ENCODE measurements at regions not wholly inside any gene's neighbourhood (a gene's known extent, or its start where the extent isn't known, plus 50 kb on each side); places are given as distances from the start of the nearest gene placed in this dataset.

DNA sequence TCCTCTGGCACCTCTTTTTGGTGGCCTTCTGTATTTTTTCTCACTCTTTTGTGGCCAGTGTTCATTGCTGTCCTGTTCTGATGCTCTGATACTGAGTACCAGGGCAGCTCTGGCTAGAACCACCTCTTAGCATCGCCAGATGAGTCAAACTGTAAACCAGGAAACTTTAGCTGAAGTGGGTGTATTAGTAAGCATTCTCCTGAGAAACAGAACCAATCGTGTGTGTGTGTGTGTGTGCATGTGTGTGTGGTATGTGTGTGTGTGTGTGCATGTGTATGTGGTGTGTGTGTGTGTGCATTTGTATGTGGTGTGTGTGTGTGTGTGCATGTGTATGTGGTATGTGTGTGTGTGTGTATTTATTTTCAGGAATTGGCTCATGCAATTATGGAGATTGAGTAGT lies 166.3 kb upstream of the SKOR2 start:
- TF ChIP-seq CTCF (IDR thresholded peaks at IDR 0.05) = no peak
- TF ChIP-seq EZH2 (IDR thresholded peaks at IDR 0.05) = no peak
- TF ChIP-seq EZH2phosphoT487 (IDR thresholded peaks at IDR 0.05) = no peak
